PFSK-1 (cell line): ENCODE measurements at regions not wholly inside any gene's neighbourhood (a gene's known extent, or its start where the extent isn't known, plus 50 kb on each side); places are given as distances from the start of the nearest gene placed in this dataset.

ENCODE experiments used
- FOXP2 ChIP-seq: optimal IDR thresholded peaks from 2 replicates; pipeline ENCODE3; 2011; ENCODE audit warnings: borderline replicate concordance, control low read depth, inconsistent platforms; ENCODE audit not compliant: insufficient read depth; ENCODE audit errors: extremely low read length, extremely low read depth
- POLR2AphosphoS5 ChIP-seq: IDR thresholded peaks from 2 replicates; pipeline ENCODE4 v1.6.1; 2012; ENCODE audit warnings: low read depth, mild to moderate bottlenecking, control low read depth, low read length, moderate library complexity
- SIN3A ChIP-seq: IDR thresholded peaks from 2 replicates; pipeline ENCODE4 v1.6.1; 2012; ENCODE audit warnings: mild to moderate bottlenecking, low read length, moderate library complexity, borderline replicate concordance; ENCODE audit not compliant: insufficient read depth
- TAF1 ChIP-seq: IDR thresholded peaks from 2 replicates; pipeline ENCODE4 v1.6.1; 2012; ENCODE audit warnings: low read length, control low read depth, borderline replicate concordance; ENCODE audit not compliant: insufficient read depth
- TF ChIP-seq, protein P1 (sequence below), 2 experiments: IDR thresholded peaks; 2 replicates each; pipeline versions ENCODE4 v1.6.1 to v1.8.0; 2011 to 2012; ENCODE audit warnings: low read depth in 2 of 2, low read length in 2 of 2, control low read depth in 1 of 2, inconsistent platforms in 1 of 2, mild to moderate bottlenecking in 1 of 2, moderate library complexity in 1 of 2; ENCODE audit not compliant: insufficient read depth in 1 of 2

DNA sequence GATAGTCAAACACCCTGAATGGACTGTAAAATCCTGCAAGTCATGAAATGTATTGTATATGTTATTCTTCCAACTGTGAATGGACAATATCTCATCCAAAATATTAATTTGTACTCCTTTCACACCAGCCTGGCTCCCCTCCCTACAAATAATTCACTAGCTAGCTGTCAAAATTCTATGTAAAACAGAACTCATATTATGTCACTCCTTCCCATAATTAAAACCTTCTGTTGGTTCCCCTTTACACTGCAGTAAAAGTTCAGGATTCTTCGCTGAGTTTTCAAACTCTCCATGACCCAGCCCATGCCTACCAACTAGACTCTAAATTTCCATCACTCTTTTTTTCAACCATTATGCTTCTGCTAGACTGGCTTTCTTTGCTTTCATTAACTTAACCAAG, 857.1 kb downstream of the TAF11L14 start:
- no peak for TF ChIP-seq TAF1
- no peak for TF ChIP-seq SIN3A
- TF ChIP-seq, protein P1, sequence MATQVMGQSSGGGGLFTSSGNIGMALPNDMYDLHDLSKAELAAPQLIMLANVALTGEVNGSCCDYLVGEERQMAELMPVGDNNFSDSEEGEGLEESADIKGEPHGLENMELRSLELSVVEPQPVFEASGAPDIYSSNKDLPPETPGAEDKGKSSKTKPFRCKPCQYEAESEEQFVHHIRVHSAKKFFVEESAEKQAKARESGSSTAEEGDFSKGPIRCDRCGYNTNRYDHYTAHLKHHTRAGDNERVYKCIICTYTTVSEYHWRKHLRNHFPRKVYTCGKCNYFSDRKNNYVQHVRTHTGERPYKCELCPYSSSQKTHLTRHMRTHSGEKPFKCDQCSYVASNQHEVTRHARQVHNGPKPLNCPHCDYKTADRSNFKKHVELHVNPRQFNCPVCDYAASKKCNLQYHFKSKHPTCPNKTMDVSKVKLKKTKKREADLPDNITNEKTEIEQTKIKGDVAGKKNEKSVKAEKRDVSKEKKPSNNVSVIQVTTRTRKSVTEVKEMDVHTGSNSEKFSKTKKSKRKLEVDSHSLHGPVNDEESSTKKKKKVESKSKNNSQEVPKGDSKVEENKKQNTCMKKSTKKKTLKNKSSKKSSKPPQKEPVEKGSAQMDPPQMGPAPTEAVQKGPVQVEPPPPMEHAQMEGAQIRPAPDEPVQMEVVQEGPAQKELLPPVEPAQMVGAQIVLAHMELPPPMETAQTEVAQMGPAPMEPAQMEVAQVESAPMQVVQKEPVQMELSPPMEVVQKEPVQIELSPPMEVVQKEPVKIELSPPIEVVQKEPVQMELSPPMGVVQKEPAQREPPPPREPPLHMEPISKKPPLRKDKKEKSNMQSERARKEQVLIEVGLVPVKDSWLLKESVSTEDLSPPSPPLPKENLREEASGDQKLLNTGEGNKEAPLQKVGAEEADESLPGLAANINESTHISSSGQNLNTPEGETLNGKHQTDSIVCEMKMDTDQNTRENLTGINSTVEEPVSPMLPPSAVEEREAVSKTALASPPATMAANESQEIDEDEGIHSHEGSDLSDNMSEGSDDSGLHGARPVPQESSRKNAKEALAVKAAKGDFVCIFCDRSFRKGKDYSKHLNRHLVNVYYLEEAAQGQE (IDR thresholded peaks at IDR 0.05; ENCODE audit: insufficient read depth in 1 of 2, low read depth in 2 of 2, low read length in 2 of 2) = no peak
- no peak for TF ChIP-seq POLR2AphosphoS5
- no peak for TF ChIP-seq FOXP2

DNA sequence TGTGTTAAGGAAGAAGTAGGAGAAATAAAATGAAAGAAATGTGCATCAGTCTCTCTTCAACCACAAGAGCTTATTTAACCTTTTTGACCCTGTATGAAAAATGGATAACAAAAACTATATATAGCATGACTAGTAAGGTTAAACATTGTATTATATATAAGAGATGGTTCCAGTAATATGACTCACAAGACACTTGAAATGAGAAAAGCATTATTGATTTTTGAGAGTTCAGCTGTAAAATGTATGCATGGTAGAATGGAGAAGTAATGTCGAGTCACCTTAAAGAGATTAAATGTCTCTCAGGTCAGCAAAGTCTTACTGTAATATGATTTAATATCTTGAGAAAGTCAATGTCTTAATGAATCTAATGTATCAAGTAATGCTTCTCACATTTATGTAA, 860.9 kb downstream of the TAF11L14 start:
- TF ChIP-seq TAF1 = no peak
- TF ChIP-seq SIN3A = no peak
- TF ChIP-seq, protein P1 (IDR thresholded peaks at IDR 0.05; ENCODE audit: insufficient read depth in 1 of 2, low read depth in 2 of 2, low read length in 2 of 2) = no peak
- no peak for TF ChIP-seq POLR2AphosphoS5
- TF ChIP-seq FOXP2 = no peak

DNA sequence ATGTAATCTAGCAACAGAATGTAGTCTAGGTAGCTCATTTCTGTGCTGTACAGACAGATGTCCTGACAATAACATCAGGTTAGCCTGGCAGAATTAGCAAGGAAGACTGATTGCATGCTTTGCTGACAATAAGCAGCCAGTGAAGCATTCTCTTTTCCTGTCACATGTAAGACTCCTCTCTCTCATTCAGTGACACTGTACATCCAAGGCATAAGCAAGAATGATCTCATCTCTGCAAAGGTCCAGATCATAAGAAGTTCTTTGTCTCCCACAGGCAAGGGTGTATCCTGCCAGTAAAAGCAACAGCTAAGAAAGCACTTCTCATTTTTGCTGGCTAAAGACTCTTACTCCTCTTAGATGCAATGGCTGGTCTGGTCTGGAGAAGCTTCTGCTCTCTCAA, 861.8 kb downstream of the TAF11L14 start:
- TF ChIP-seq TAF1 = no peak
- TF ChIP-seq, protein P1 (IDR thresholded peaks at IDR 0.05; ENCODE audit: insufficient read depth in 1 of 2, low read depth in 2 of 2, low read length in 2 of 2) = no peak
- TF ChIP-seq SIN3A = no peak
- no peak for TF ChIP-seq FOXP2
- no peak for TF ChIP-seq POLR2AphosphoS5

DNA sequence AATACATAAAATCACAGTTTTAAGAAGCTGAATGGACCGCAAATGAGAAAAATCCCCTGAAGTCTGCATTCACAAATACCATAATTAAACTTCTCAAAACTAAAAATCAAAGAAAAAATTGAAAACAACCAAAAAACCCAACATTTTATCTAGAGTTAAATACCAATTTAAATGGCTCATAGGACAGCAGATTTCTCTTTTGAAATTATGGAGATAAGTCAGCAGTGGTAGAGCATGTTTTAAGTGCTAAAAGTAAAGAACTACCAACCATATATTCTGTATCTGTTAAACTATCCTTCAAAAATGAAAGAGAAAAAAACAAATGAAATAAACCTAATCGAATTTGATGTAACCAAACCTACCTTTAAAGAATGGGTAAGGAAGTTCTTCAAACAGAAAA, 862.8 kb downstream of the TAF11L14 start:
- TF ChIP-seq, protein P1 (IDR thresholded peaks at IDR 0.05; ENCODE audit: insufficient read depth in 1 of 2, low read depth in 2 of 2, low read length in 2 of 2) = no peak
- no peak for TF ChIP-seq TAF1

DNA sequence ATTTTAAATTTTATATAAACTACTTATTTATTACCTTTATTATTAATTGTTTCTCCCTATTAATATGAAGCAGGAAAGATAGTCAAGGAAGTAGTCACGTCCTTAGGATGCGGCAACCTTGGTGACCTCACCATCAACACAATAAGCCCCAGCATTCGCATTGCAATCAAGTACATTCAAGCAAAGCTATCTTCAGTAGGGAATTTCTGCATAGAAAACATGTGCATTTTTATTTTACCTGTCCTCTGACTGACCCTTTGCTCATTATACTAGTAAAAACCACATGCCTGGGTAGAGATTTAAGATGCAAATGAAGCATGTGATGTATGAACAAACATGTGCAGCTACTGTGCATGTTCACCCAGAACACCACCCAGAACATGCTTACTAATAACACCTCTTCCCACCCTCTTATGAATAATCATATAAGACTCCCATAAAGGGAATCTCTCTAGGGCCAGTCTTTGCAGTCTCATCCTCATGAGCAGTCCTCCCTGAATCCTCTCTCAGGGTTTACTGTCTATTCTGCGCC, 869.6 kb downstream of the TAF11L14 start:
- TF ChIP-seq TAF1 (no peak), SIN3A (no peak), FOXP2 (no peak), POLR2AphosphoS5 (no peak)
- TF ChIP-seq, protein P1 (IDR thresholded peaks at IDR 0.05; ENCODE audit: insufficient read depth in 1 of 2, low read depth in 2 of 2, low read length in 2 of 2) = no peak
